GM12874 (cell line): ENCODE measurements at regions not wholly inside any gene's neighbourhood (a gene's known extent, or its start where the extent isn't known, plus 50 kb on each side); places are given as distances from the start of the nearest gene placed in this dataset.

Experiments
- CTCF ChIP-seq: IDR thresholded peaks from 2 replicates; pipeline ENCODE4 v1.5.1; 2011; ENCODE audit warnings: low read depth, mild to moderate bottlenecking, control low read depth, low read length, moderate library complexity; ENCODE audit not compliant: insufficient read depth

- no peak for TF ChIP-seq CTCF
Observed at GRCh38 chr1:187996780-187997179, 1168.0 kb downstream of the PLA2G4A start.

- TF ChIP-seq CTCF = no peak
Observed at GRCh38 chr1:187999973-188000372, 1171.2 kb downstream of the PLA2G4A start.

- no peak for TF ChIP-seq CTCF
Observed at GRCh38 chr1:188004849-188005248, 1176.1 kb downstream of the PLA2G4A start.

GRCh38 chr1:188006354-188006753 lies 1177.6 kb downstream of the PLA2G4A start:
- TF ChIP-seq CTCF = no peak

- no peak for TF ChIP-seq CTCF
Observed at GRCh38 chr1:188017921-188018320, 1189.2 kb downstream of the PLA2G4A start.

- no peak for TF ChIP-seq CTCF
Observed at GRCh38 chr1:188022661-188023060, 1193.9 kb downstream of the PLA2G4A start.

- no peak for TF ChIP-seq CTCF
Observed at GRCh38 chr1:188023206-188023605, 1194.5 kb downstream of the PLA2G4A start.

- no peak for TF ChIP-seq CTCF
Observed at GRCh38 chr1:188027613-188028012, 1198.9 kb downstream of the PLA2G4A start.
